GM23248 (cell line): ENCODE measurements at regions not wholly inside any gene's neighbourhood (a gene's known extent, or its start where the extent isn't known, plus 50 kb on each side); places are given as distances from the start of the nearest gene placed in this dataset.

Source experiments
- DNase-seq: peaks from one replicate; pipeline ENCODE4 v3.0.0-alpha.2; 2015
- H2AFZ ChIP-seq: fragments of 200-600 bp; sonication (generic); 2 replicates; pipeline ENCODE4 v1.6.1; 2016; ENCODE audit warnings: antibody characterized with exemption
- H3F3A ChIP-seq: fragments of 200-600 bp; sonication (generic); 2 replicates; pipeline ENCODE4 v1.6.1; 2016; ENCODE audit warnings: mild to moderate bottlenecking, antibody characterized with exemption, mixed run types; ENCODE audit not compliant: insufficient read depth
- H3K27ac ChIP-seq: fragments of 200-600 bp; sonication (generic); 2 replicates; pipeline ENCODE4 v1.5.1; 2016; ENCODE audit warnings: mild to moderate bottlenecking
- H3K27me3 ChIP-seq: fragments of 200-600 bp; sonication (generic); replicated peaks from 2 replicates; pipeline ENCODE4 v1.6.1; 2016; ENCODE audit warnings: mild to moderate bottlenecking; ENCODE audit not compliant: insufficient read depth
- H3K36me3 ChIP-seq: fragments of 200-600 bp; sonication (generic); 2 replicates; pipeline ENCODE4 v1.6.1; 2016; ENCODE audit warnings: low read depth, mild to moderate bottlenecking
- H3K4me1 ChIP-seq: fragments of 200-600 bp; sonication (generic); 2 replicates; pipeline ENCODE4 v1.6.1; 2016; ENCODE audit warnings: mild to moderate bottlenecking; ENCODE audit not compliant: insufficient read depth
- H3K4me2 ChIP-seq: fragments of 200-600 bp; sonication (generic); one replicate; pipeline ENCODE4 v1.6.1; 2016; ENCODE audit warnings: mild to moderate bottlenecking; ENCODE audit not compliant: unreplicated experiment
- H3K4me3 ChIP-seq: fragments of 200-600 bp; sonication (generic); 2 replicates; pipeline ENCODE4 v1.5.1; 2016; ENCODE audit warnings: mild to moderate bottlenecking
- H3K79me2 ChIP-seq: fragments of 200-600 bp; sonication (generic); 2 replicates; pipeline ENCODE4 v1.6.1; 2016; ENCODE audit warnings: mild to moderate bottlenecking; ENCODE audit not compliant: insufficient read depth
- H3K9ac ChIP-seq: fragments of 200-600 bp; sonication (generic); 2 replicates; pipeline ENCODE4 v1.6.1; 2016; ENCODE audit warnings: mild to moderate bottlenecking
- H3K9me2 ChIP-seq: fragments of 200-600 bp; sonication (generic); 2 replicates; pipeline ENCODE4 v1.6.1; 2016; ENCODE audit warnings: mixed run types, mild to moderate bottlenecking, moderate library complexity; ENCODE audit not compliant: insufficient read depth
- H3K9me3 ChIP-seq: fragments of 200-600 bp; sonication (generic); one replicate; pipeline ENCODE4 v1.6.1; 2017; ENCODE audit warnings: low read depth
- H4K20me1 ChIP-seq: fragments of 200-600 bp; sonication (generic); 2 replicates; pipeline ENCODE4 v1.6.0; 2016; ENCODE audit not compliant: insufficient read depth
- EZH2 ChIP-seq: fragments of 200-600 bp; sonication (generic); IDR thresholded peaks from 2 replicates; pipeline ENCODE4 v1.6.1; 2018; ENCODE audit warnings: antibody characterized with exemption, mild to moderate bottlenecking; ENCODE audit not compliant: insufficient read depth, poor library complexity, severe bottlenecking
- EZH2phosphoT487 ChIP-seq: fragments of 200-600 bp; sonication (generic); IDR thresholded peaks from 2 replicates; pipeline ENCODE4 v1.6.1; 2018; ENCODE audit warnings: antibody characterized with exemption, moderate library complexity, mild to moderate bottlenecking, low read depth; ENCODE audit not compliant: insufficient read depth
- WGBS, 2 experiments: methylation state at CpG; one replicate each; pipeline ENCODE4 v1.1.6; 2015 to 2017; ENCODE audit warnings: low lambda C conversion rate in 2 of 2, low coverage in 1 of 2; ENCODE audit errors: missing lambda C conversion rate in 2 of 2; 5-methylcytosine and 5-hydroxymethylcytosine counted together
- in situ Hi-C: fragments of 300-500 bp; cut with MboI; formaldehyde crosslinking; loops from 2 replicates; pipeline ENCODE4 v1.15.0; 2020

GRCh38 chr12:19687371-19687770 is 248.1 kb downstream of the AEBP2 start:
- H3K4me3 ChIP-seq, result no peak overlapping the region
- WGBS, 2 experiments, result 38 to 42% methylated on average over 1 of the region's 1 CpG
- H3F3A ChIP-seq, result no peaks in the 10 kb centered on the region
- H3K4me2 ChIP-seq, result no peak overlapping the region
- peaks cover 5% of the 10 kb centered on the region; the same call in 1 of the 2 replicates for H3K4me1 ChIP-seq
- no peaks in the 10 kb centered on the region for H4K20me1 ChIP-seq
- H3K27me3 ChIP-seq, result no peaks in the 10 kb centered on the region
- H3K9me3 ChIP-seq, result no peaks in the 10 kb centered on the region
- TF ChIP-seq EZH2, result no peak
- TF ChIP-seq EZH2phosphoT487, result no peak
- in situ Hi-C loops, result no loop called here
- H3K9me2 ChIP-seq, result no peaks in the 10 kb centered on the region
- no peak overlapping the region for H3K9ac ChIP-seq
- H3K36me3 ChIP-seq, result no peaks in the 10 kb centered on the region
- H3K27ac ChIP-seq, result no peak overlapping the region
- H3K79me2 ChIP-seq, result no peaks in the 10 kb centered on the region
- H2AFZ ChIP-seq, result no peak overlapping the region
- no peak for DNase-seq

GRCh38 chr12:19688532-19688931 is 249.2 kb downstream of the AEBP2 start:
- Histone ChIP-seq H3K9ac (no peak overlapping the region), H3K9me2 (no peaks in the 10 kb centered on the region), H3K4me1 (peaks cover 3% of the 10 kb centered on the region; the same call in 1 of the 2 replicates), H4K20me1 (no peaks in the 10 kb centered on the region), H2AFZ (no peak overlapping the region), H3K9me3 (no peaks in the 10 kb centered on the region), H3K36me3 (no peaks in the 10 kb centered on the region), H3K27me3 (no peaks in the 10 kb centered on the region), H3K4me2 (no peak overlapping the region), H3K27ac (no peak overlapping the region), H3K4me3 (no peak overlapping the region), H3F3A (no peaks in the 10 kb centered on the region), H3K79me2 (no peaks in the 10 kb centered on the region)
- 58 to 61% methylated on average over 1 of the region's 1 CpG for WGBS, 2 experiments
- TF ChIP-seq EZH2, result no peak
- TF ChIP-seq EZH2phosphoT487, result no peak
- in situ Hi-C loops, result no loop called here
- DNase-seq, result no peak

- 85 to 87% methylated on average over 17 of the region's 17 CpGs for WGBS, 2 experiments
- Histone ChIP-seq H3K36me3 (no peaks in the 10 kb centered on the region), H3K4me1 (no peaks in the 10 kb centered on the region), H3K27ac (no peak overlapping the region), H3K4me3 (no peak overlapping the region), H3K27me3 (no peaks in the 10 kb centered on the region), H2AFZ (no peak overlapping the region), H3K9me3 (no peaks in the 10 kb centered on the region), H3K4me2 (no peak overlapping the region), H3F3A (no peaks in the 10 kb centered on the region), H3K79me2 (no peaks in the 10 kb centered on the region), H3K9ac (no peak overlapping the region), H4K20me1 (no peaks in the 10 kb centered on the region), H3K9me2 (no peaks in the 10 kb centered on the region)
- TF ChIP-seq EZH2, result no peak
- no peak for TF ChIP-seq EZH2phosphoT487
- in situ Hi-C loops, result no loop called here
- DNase-seq, result no peak
These were observed 249.9 kb downstream of the AEBP2 start for GRCh38 chr12:19689226-19689625.

GRCh38 chr12:19689801-19690472 is 250.6 kb downstream of the AEBP2 start:
- H3K9me3 ChIP-seq, result no peaks in the 10 kb centered on the region
- in situ Hi-C loops, result no loop called here

More at GRCh38 chr12:19689801-19690472, 250.6 kb downstream of the AEBP2 start:
- TF ChIP-seq EZH2phosphoT487, result no peak
- TF ChIP-seq EZH2, result no peak
- Histone ChIP-seq H4K20me1 (no peaks in the 10 kb centered on the region), H3K9ac (no peak overlapping the region), H3K36me3 (no peaks in the 10 kb centered on the region), H2AFZ (no peak overlapping the region), H3K4me1 (peaks cover 6% of the 10 kb centered on the region), H3K27ac (no peak overlapping the region), H3F3A (peaks cover 1% of the 10 kb centered on the region; the same call in 1 of the 2 replicates), H3K79me2 (no peaks in the 10 kb centered on the region), H3K4me3 (no peak overlapping the region), H3K4me2 (no peak overlapping the region), H3K9me2 (no peaks in the 10 kb centered on the region), H3K27me3 (no peaks in the 10 kb centered on the region)
- 79 to 80% methylated on average over 9 of the region's 9 CpGs for WGBS, 2 experiments
- no peak for DNase-seq
